Heart left ventricle (tissue), 16 donors: ENCODE measurements at regions not wholly inside any gene's neighbourhood (a gene's known extent, or its start where the extent isn't known, plus 50 kb on each side); places are given as distances from the start of the nearest gene placed in this dataset.

Source experiments
- ATAC-seq, 4 donors: fragments of 200-7000 bp; cut with Tn5 transposase; one replicate each; pipeline ENCODE4 v1.9.1; 2020 to 2022; ENCODE audit warnings: moderate library complexity in 4 of 4, mild to moderate bottlenecking in 3 of 4, moderate number of reproducible peaks in 1 of 4
- DNase-seq, 5 donors: peaks; one replicate each; pipeline ENCODE4 v3.0.0-alpha.2; 2020
- H3K27ac ChIP-seq, 12 donors: fragments of 200-600 bp; sonication (generic) in 4 of 12; one replicate each; pipeline versions ENCODE4 v1.5.0 to v1.8.0; 2016 to 2022; ENCODE audit warnings: mild to moderate bottlenecking in 2 of 12
- H3K27me3 ChIP-seq, 9 donors: fragments of 200-600 bp; sonication (generic) in 2 of 9; one replicate each; pipeline versions ENCODE4 v1.5.1 to v1.8.0; 2016 to 2022; ENCODE audit warnings: mild to moderate bottlenecking in 3 of 9
- H3K36me3 ChIP-seq, 9 donors: fragments of 200-600 bp; sonication (generic) in 2 of 9; one replicate each; pipeline versions ENCODE4 v1.5.0 to v1.8.0; 2018 to 2022; ENCODE audit warnings: mild to moderate bottlenecking in 2 of 9
- H3K4me1 ChIP-seq, 12 donors: fragments of 200-600 bp; sonication (generic) in 4 of 12; one replicate each; pipeline versions ENCODE4 v1.5.0 to v1.8.0; 2016 to 2022; ENCODE audit warnings: mild to moderate bottlenecking in 3 of 12
- H3K4me3 ChIP-seq, 12 donors: fragments of 200-600 bp; sonication (generic) in 4 of 12; one replicate each; pipeline versions ENCODE4 v1.5.0 to v1.8.0; 2017 to 2022; ENCODE audit warnings: mild to moderate bottlenecking in 9 of 12, moderate library complexity in 4 of 12
- H3K9me3 ChIP-seq, 12 donors: fragments of 200-600 bp; sonication (generic) in 4 of 12; one replicate each; pipeline versions ENCODE4 v1.5.0 to v1.8.0; 2016 to 2022; ENCODE audit warnings: mild to moderate bottlenecking in 1 of 12
- POLR2A ChIP-seq, 2 donors: fragments of 450-650 bp; IDR thresholded peaks; one replicate each; pipeline ENCODE4 v1.6.1; 2017; ENCODE audit warnings: antibody characterized with exemption in 2 of 2, mild to moderate bottlenecking in 2 of 2, moderate library complexity in 2 of 2
- WGBS, 4 donors: extraction: QIAGEN DNeasy Blood & Tissue Kit in 2 of 4; methylation state at CpG; one replicate each; pipeline versions ENCODE4 v1.1.5 to v1.1.7; 2013 to 2018; 5-methylcytosine and 5-hydroxymethylcytosine counted together
- intact Hi-C, 10 donors: fragments of 100-400 bp; cut with DNase I; formaldehyde crosslinking; loops; one replicate each; pipeline versions ENCODE4 v1.11.1 to v1.14.2; 2022
- TF ChIP-seq, protein P1 (sequence below), 12 donors: fragments of 200-600 bp; sonication (generic) in 4 of 12; IDR thresholded peaks; one replicate each; pipeline versions ENCODE4 v1.5.0 to v1.8.0; 2018 to 2022; ENCODE audit warnings: antibody characterized with exemption in 12 of 12, mild to moderate bottlenecking in 5 of 12
- donor health status: ischemic (EF 13 %, LVEDD 7.1; RV severe dilation, severe dysfunction).
- donor health status: healthy with polysubstance abuse.
- donor health status: DM: no; HTN: yes; CAD: no.
- donor health status: DM: no; HTN: no; CAD: no.
- donor health status: ischemic (EF 25% LVEDD 6.9; RV normal size, moderate dysfunction).
- donor health status: ischemic (EF 25% LVEDD 5.7; RV mildly dilated, moderate dysfunction).
- donor health status: healthy.
- donor health status: DM: yes; HTN: yes; CAD: no.
- donor health status: ischemic (EF 35%, LVEDD 5.7; RV mildly dilated, moderate dysfunction).
- donor health status: nonischemic (EF 11% LVEDD 7.7; RV severe dilation, severe dysfunction).
- donor health status: DM: yes; HTN: yes; CAD: no.
- donor health status: PGD.
- donor health status: ischemic (EF 29% LVEDD 5.4; RV normal size, mild dysfunction).
- donor health status: nonischemic (EF 23%, LVEDD 6.1; RV moderate dilation, normal function).

DNA sequence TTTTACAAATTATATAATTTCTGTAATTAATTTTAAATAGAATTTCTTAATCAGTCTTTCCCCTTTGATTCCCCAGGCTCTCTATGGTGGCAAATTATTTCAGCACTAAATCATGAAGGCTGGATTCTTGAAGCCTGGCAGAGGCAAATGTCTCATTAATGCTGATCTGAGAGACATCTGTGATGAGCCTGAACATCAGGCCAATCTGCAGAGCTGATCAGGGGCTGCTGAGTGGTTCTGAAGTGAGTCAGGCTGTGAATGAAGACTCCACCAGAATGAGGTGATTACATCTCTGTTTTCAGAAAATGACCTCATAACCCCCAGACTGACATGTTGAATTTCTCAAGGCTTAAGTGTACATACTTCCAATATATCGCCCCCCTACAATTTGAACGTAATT, 124.2 kb upstream of the MIS18BP1 start:
- H3K27ac ChIP-seq, result no peak overlapping the region
- TF ChIP-seq, protein P1, sequence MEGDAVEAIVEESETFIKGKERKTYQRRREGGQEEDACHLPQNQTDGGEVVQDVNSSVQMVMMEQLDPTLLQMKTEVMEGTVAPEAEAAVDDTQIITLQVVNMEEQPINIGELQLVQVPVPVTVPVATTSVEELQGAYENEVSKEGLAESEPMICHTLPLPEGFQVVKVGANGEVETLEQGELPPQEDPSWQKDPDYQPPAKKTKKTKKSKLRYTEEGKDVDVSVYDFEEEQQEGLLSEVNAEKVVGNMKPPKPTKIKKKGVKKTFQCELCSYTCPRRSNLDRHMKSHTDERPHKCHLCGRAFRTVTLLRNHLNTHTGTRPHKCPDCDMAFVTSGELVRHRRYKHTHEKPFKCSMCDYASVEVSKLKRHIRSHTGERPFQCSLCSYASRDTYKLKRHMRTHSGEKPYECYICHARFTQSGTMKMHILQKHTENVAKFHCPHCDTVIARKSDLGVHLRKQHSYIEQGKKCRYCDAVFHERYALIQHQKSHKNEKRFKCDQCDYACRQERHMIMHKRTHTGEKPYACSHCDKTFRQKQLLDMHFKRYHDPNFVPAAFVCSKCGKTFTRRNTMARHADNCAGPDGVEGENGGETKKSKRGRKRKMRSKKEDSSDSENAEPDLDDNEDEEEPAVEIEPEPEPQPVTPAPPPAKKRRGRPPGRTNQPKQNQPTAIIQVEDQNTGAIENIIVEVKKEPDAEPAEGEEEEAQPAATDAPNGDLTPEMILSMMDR (IDR thresholded peaks at IDR 0.05), result no peak
- no peak for TF ChIP-seq POLR2A (IDR thresholded peaks at IDR 0.05)
- H3K27me3 ChIP-seq, result no peaks in the 10 kb centered on the region
- no peaks in the 10 kb centered on the region for H3K9me3 ChIP-seq
- no peak for DNase-seq
- intact Hi-C loops, result no loop called here
- no peak overlapping the region for H3K4me3 ChIP-seq
- no peak for ATAC-seq
- WGBS, 4 donors, result 60 to 77% (median 69%) methylated on average over 2 of the region's 2 CpGs
- no peaks in the 10 kb centered on the region for H3K4me1 ChIP-seq
- no peaks in the 10 kb centered on the region for H3K36me3 ChIP-seq

DNA sequence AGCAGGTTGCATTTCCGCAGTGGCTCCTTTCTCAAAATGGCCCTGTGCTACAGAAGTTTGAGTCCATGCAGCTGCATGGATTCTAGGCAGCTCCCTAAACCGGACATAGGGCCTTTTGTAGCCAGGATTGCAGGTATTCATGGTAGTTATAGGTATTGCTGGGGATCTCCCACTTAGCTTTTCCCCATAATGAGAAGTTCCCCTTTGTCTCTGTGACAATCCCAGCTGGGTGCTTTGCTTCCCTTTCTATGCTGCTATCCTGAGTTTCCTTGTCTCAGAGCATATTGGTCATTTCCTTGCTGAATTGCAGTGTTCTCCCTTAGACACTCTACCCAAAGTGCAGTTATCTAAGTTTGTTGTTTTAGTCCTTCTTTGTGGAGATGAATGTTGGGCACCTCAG, 120.9 kb upstream of the MIS18BP1 start:
- DNase-seq (no peak), ATAC-seq (no peak)
- H3K36me3 ChIP-seq, result no peaks in the 10 kb centered on the region
- no peak overlapping the region for H3K27ac ChIP-seq
- H3K9me3 ChIP-seq, result no peaks in the 10 kb centered on the region
- H3K4me3 ChIP-seq, result no peak overlapping the region
- no peaks in the 10 kb centered on the region for H3K27me3 ChIP-seq
- WGBS, 4 donors, result 80 to 91% (median 85%) methylated on average over 2 of the region's 2 CpGs
- intact Hi-C loops, result no loop called here
- H3K4me1 ChIP-seq, result no peaks in the 10 kb centered on the region
- TF ChIP-seq, protein P1 (IDR thresholded peaks at IDR 0.05), result no peak
- TF ChIP-seq POLR2A (IDR thresholded peaks at IDR 0.05), result no peak

DNA sequence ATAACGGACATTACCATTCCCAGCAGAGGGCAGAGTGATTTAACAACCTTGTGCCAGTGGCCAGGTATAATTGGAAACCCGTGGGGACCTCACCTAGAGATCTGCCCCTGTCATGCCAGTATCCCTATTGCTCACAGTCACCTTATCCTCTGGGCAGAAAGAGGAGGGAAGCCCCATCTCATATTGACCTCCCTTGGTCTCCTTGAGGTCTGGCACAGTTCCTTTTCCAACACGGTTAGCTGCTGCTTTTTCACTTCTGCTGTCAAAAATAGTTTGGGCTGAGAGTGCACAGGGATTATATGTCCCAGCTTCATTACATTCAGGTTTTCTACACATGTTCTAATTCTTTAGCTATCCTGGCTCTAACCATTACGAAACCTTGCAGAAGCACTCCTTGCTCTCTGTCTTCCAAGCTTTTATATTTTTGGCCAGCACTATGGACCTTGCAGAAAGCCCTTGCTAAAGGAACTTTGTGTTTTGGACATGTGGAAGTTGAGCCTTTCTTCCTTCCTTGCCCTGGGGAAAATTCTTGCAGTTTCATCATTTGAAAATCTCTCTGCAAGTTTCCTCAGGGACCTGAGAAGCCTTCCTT, 111.7 kb upstream of the MIS18BP1 start:
- 33 to 41% (median 36%) methylated on average over 4 of the region's 4 CpGs for WGBS, 4 donors
- no peak overlapping the region for H3K27ac ChIP-seq

DNA sequence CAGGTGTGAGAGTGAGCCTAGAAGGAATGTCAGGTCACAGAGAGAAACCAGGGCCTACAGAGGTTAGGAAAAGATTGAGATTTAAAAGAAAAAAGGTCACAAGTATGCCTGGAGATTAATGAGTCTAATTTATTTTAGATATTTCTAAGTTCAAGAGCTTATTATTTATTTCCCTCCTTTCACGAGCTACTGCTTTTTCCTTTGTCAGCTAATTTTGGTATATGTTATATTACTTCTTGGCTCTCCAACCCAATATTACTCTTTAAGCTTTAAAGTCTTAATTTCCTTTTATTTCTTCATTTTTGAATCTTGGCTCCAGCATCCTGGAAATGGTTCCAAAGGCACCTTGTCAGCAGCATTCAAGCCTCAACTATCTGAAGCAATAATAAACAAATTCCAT, 109.5 kb upstream of the MIS18BP1 start:
- DNase-seq (no peak), ATAC-seq (no peak)
- Histone ChIP-seq H3K4me1 (peaks cover 0 to 4% (median 0%) of the 10 kb centered on the region in 12 donors), H3K9me3 (no peaks in the 10 kb centered on the region), H3K27me3 (no peaks in the 10 kb centered on the region), H3K27ac (no peak overlapping the region), H3K36me3 (no peaks in the 10 kb centered on the region), H3K4me3 (no peak overlapping the region)
- intact Hi-C loops, result no loop called here
- 73 to 82% (median 79%) methylated on average over 1 of the region's 1 CpG for WGBS, 4 donors
- TF ChIP-seq, protein P1 (IDR thresholded peaks at IDR 0.05), result no peak

More for the DNA sequence above, 111.7 kb upstream of the MIS18BP1 start:
- intact Hi-C loops, result no loop called here
- TF ChIP-seq, protein P1 (IDR thresholded peaks at IDR 0.05), result peak in 1 of 12 donors; percentile 12
- no peak for TF ChIP-seq POLR2A (IDR thresholded peaks at IDR 0.05)
- H3K4me3 ChIP-seq, result no peak overlapping the region
- no peaks in the 10 kb centered on the region for H3K36me3 ChIP-seq
- no peaks in the 10 kb centered on the region for H3K9me3 ChIP-seq
- ATAC-seq (peak; percentile 24 to 45 (median 38)), DNase-seq (no peak)
- H3K4me1 ChIP-seq, result peaks cover 0 to 4% (median 0%) of the 10 kb centered on the region in 12 donors
- no peaks in the 10 kb centered on the region for H3K27me3 ChIP-seq
